ENCODE measurements at regions not wholly inside any gene's neighbourhood (a gene's known extent, or its start where the extent isn't known, plus 50 kb on each side); places are given as distances from the start of the nearest gene placed in this dataset.

- Histone ChIP-seq H3K4me2 (ENCODE audit: low read length) (no peak overlapping the region), H3K9me2 (ENCODE audit: insufficient read depth, low read length) (no peaks in the 10 kb centered on the region), H3K36me3 (ENCODE audit: insufficient read depth, low read length) (no peaks in the 10 kb centered on the region), H3K27ac (ENCODE audit: low read depth, low read length, poor library complexity, severe bottlenecking) (no peak overlapping the region), H2AFZ (ENCODE audit: low read length) (no peak overlapping the region), H4K20me1 (ENCODE audit: insufficient read depth, low read length) (no peaks in the 10 kb centered on the region), H3K4me1 (ENCODE audit: insufficient read depth, low read length, poor library complexity, severe bottlenecking) (no peaks in the 10 kb centered on the region), H3K4me3 (ENCODE audit: low read depth, low read length, poor library complexity, severe bottlenecking) (no peak overlapping the region), H3K79me2 (ENCODE audit: insufficient read depth, low read depth, low read length) (no peaks in the 10 kb centered on the region), H3K9me3 (ENCODE audit: low read length) (no peaks in the 10 kb centered on the region)
- intact Hi-C loops (cut with micrococcal nuclease; ENCODE audit: unreplicated experiment), result no loop called here
- no peak for DNase-seq (ENCODE audit: low spot score)
- ChIA-PET POLR2A (interaction anchor here (0.6 kb wide), 1 partner anchor 198 kb away, joined by 3 read pairs; no protein-coding TSS in a partner anchor), CTCF (ENCODE audit: unreplicated experiment) (no interaction called here)
- no TSS peak for BruUV-seq (replicated peaks)
- TF ChIP-seq EZH2phosphoT487 (IDR thresholded peaks at IDR 0.05; ENCODE audit: borderline replicate concordance, low read depth, low read length) (no peak), CTCF (conservative IDR thresholded peaks at IDR 0.05; ENCODE audit: low read length) (no peak)
Observed at GRCh38 chr18:54052732-54053429, 171.6 kb downstream of the MBD2 start.

- Histone ChIP-seq H3K4me3 (ENCODE audit: low read depth, low read length, poor library complexity, severe bottlenecking) (no peak overlapping the region), H3K9me3 (ENCODE audit: low read length) (no peaks in the 10 kb centered on the region), H4K20me1 (ENCODE audit: insufficient read depth, low read length) (no peaks in the 10 kb centered on the region), H3K9me2 (ENCODE audit: insufficient read depth, low read length) (no peaks in the 10 kb centered on the region), H3K4me2 (ENCODE audit: low read length) (no peak overlapping the region), H3K27ac (ENCODE audit: low read depth, low read length, poor library complexity, severe bottlenecking) (no peak overlapping the region), H3K4me1 (ENCODE audit: insufficient read depth, low read length, poor library complexity, severe bottlenecking) (no peaks in the 10 kb centered on the region), H2AFZ (ENCODE audit: low read length) (no peak overlapping the region), H3K36me3 (ENCODE audit: insufficient read depth, low read length) (no peaks in the 10 kb centered on the region), H3K79me2 (ENCODE audit: insufficient read depth, low read depth, low read length) (no peaks in the 10 kb centered on the region)
- DNase-seq (ENCODE audit: low spot score), result no peak
- intact Hi-C loops (cut with micrococcal nuclease; ENCODE audit: unreplicated experiment), result no loop called here
- ChIA-PET CTCF (ENCODE audit: unreplicated experiment) (no interaction called here), POLR2A (interaction anchor here (0.6 kb wide), 1 partner anchor 197 kb away, joined by 3 read pairs; no protein-coding TSS in a partner anchor)
- no TSS peak for BruUV-seq (replicated peaks)
- TF ChIP-seq EZH2phosphoT487 (IDR thresholded peaks at IDR 0.05; ENCODE audit: borderline replicate concordance, low read depth, low read length), result no peak
- no peak for TF ChIP-seq CTCF (conservative IDR thresholded peaks at IDR 0.05; ENCODE audit: low read length)
Observed at GRCh38 chr18:54052259-54052658, 172.2 kb downstream of the MBD2 start.

DNA sequence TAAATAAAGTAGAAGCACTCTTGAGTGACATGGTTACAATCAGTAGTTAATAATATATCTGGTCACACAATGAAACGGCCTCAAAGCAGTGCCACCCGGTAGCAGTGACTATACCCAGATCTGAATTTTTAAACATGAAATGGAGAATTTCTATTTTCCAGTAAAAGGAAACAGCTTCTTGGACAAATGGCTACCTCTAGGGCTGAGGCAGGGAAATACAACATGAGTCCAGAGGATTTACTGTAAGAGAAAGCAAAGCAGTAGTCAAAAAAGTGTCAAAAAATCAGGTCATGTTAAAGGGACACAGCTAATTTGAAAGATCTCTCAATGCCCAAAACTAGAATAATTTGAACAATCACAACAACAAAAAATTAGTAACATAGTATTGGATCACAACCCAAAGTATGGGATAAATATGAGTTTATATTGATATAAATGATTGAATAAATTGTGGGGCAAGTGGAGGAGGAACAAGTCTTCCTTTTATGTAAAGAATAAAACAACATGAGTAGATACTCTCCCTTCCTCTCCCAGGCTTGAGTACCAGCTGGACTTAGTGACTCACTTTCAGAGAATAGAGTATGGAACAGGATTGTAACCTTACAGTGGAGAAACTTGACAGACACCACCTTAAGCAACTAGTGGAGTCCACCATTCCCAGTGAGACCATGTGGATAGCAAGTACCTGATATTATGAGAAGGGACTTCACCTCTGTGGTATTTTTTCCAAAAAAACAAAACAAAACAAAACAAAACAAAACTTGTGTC lies 180.8 kb downstream of the MBD2 start:
- Histone ChIP-seq H4K20me1 (ENCODE audit: insufficient read depth, low read length) (no peaks in the 10 kb centered on the region), H3K36me3 (ENCODE audit: insufficient read depth, low read length) (no peaks in the 10 kb centered on the region), H3K4me1 (ENCODE audit: insufficient read depth, low read length, poor library complexity, severe bottlenecking) (no peaks in the 10 kb centered on the region), H2AFZ (ENCODE audit: low read length) (no peak overlapping the region), H3K79me2 (ENCODE audit: insufficient read depth, low read depth, low read length) (no peaks in the 10 kb centered on the region), H3K9me2 (ENCODE audit: insufficient read depth, low read length) (no peaks in the 10 kb centered on the region), H3K4me3 (ENCODE audit: low read depth, low read length, poor library complexity, severe bottlenecking) (no peak overlapping the region), H3K27ac (ENCODE audit: low read depth, low read length, poor library complexity, severe bottlenecking) (no peak overlapping the region), H3K4me2 (ENCODE audit: low read length) (no peak overlapping the region), H3K9me3 (ENCODE audit: low read length) (no peaks in the 10 kb centered on the region)
- intact Hi-C loops (cut with micrococcal nuclease; ENCODE audit: unreplicated experiment), result no loop called here
- no TSS peak for BruUV-seq (replicated peaks)
- ChIA-PET CTCF (ENCODE audit: unreplicated experiment) (no interaction called here), POLR2A (no interaction called here)
- TF ChIP-seq CTCF (conservative IDR thresholded peaks at IDR 0.05; ENCODE audit: low read length), result no peak
- TF ChIP-seq EZH2phosphoT487 (IDR thresholded peaks at IDR 0.05; ENCODE audit: borderline replicate concordance, low read depth, low read length), result no peak
- DNase-seq (ENCODE audit: low spot score), result no peak
